ENCODE measurements at regions not wholly inside any gene's neighbourhood (a gene's known extent, or its start where the extent isn't known, plus 50 kb on each side); places are given as distances from the start of the nearest gene placed in this dataset.

DNA sequence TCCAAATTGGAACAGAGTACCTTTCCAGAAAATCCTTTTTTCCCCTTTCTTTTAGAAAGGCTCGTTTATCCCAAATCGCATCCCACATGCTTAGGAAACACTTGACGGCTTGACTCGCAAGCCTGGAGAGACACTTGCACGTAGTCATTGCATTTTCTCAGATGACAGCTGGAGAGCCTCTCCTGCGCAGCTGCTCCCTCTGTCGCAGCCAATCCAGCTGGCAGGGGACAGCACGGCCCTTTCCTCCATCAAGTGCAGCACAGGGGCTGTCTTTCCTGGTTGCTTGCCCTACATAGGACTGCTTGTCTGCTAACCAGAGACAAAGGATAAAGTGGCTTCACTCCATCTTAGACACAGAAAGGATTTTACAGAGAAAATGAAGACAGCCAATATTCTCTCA is 77.6 kb upstream of the RGS17 start:
- Histone ChIP-seq H3K9me3 (no peaks in the 10 kb centered on the region), H3K4me1 (ENCODE audit: control insufficient read depth in 1 of 2, extremely low read depth in 1 of 2, insufficient read depth in 2 of 2, low read length in 2 of 2) (peaks cover 0 to 12% of the 10 kb centered on the region in 2 experiments), H3K27me3 (replicated peaks in 1 of 2; ENCODE audit: control insufficient read depth in 2 of 2, extremely low read depth in 1 of 2, insufficient read depth in 2 of 2, low read length in 1 of 2) (no peaks in the 10 kb centered on the region), H3K36me3 (ENCODE audit: control insufficient read depth in 2 of 2, extremely low read depth in 1 of 2, insufficient read depth in 1 of 2, low read length in 1 of 2) (no peaks in the 10 kb centered on the region), H3K4me3 (ENCODE audit: control insufficient read depth in 1 of 2, extremely low read depth in 1 of 2, low read length in 1 of 2) (no peak overlapping the region), H3K27ac (ENCODE audit: low read length) (no peak overlapping the region)
- peaks cover 4 to 12% (median 6%) of the 10 kb centered on the region in 3 donors for H3K4me1 Mint-ChIP-seq
- H3K27me3 Mint-ChIP-seq, result no peaks in the 10 kb centered on the region
- H3K9me3 Mint-ChIP-seq, result no peaks in the 10 kb centered on the region
- ChIA-PET POLR2A (no interaction called here), CTCF (no interaction called here)
- ATAC-seq (replicated peaks in 1 of 4) (no peak), DNase-seq (no peak)
- 90% methylated on average over 8 of the region's 8 CpGs for WGBS (ENCODE audit: insufficient coverage)
- H3K36me3 Mint-ChIP-seq, result no peaks in the 10 kb centered on the region
- no peak overlapping the region for H3K4me3 Mint-ChIP-seq
- no peak overlapping the region for H3K27ac Mint-ChIP-seq

GRCh38 chr6:153207617-153208016 is 76.5 kb upstream of the RGS17 start:
- Histone ChIP-seq H3K27me3 (replicated peaks in 1 of 2; ENCODE audit: control insufficient read depth in 2 of 2, extremely low read depth in 1 of 2, insufficient read depth in 2 of 2, low read length in 1 of 2) (no peaks in the 10 kb centered on the region), H3K27ac (ENCODE audit: low read length) (no peak overlapping the region), H3K4me3 (ENCODE audit: control insufficient read depth in 1 of 2, extremely low read depth in 1 of 2, low read length in 1 of 2) (no peak overlapping the region), H3K4me1 (ENCODE audit: control insufficient read depth in 1 of 2, extremely low read depth in 1 of 2, insufficient read depth in 2 of 2, low read length in 2 of 2) (peaks cover 0 to 12% of the 10 kb centered on the region in 2 experiments), H3K36me3 (ENCODE audit: control insufficient read depth in 2 of 2, extremely low read depth in 1 of 2, insufficient read depth in 1 of 2, low read length in 1 of 2) (no peaks in the 10 kb centered on the region), H3K9me3 (no peaks in the 10 kb centered on the region)
- no peaks in the 10 kb centered on the region for H3K27me3 Mint-ChIP-seq
- no CpG with 5 or more reads among the region's 1 CpG for WGBS (ENCODE audit: insufficient coverage)
- DNase-seq (no peak), ATAC-seq (replicated peaks in 1 of 4) (no peak)
- no peaks in the 10 kb centered on the region for H3K36me3 Mint-ChIP-seq
- no peak overlapping the region for H3K4me3 Mint-ChIP-seq
- POLR2A ChIA-PET, result no interaction called here
- peaks cover 4 to 12% (median 6%) of the 10 kb centered on the region in 3 donors for H3K4me1 Mint-ChIP-seq
- no peak overlapping the region for H3K27ac Mint-ChIP-seq
- no peaks in the 10 kb centered on the region for H3K9me3 Mint-ChIP-seq
- CTCF ChIA-PET, result no interaction called here

GRCh38 chr6:153207006-153207405 is 75.9 kb upstream of the RGS17 start:
- Mint-ChIP-seq H3K9me3 (no peaks in the 10 kb centered on the region), H3K4me3 (no peak overlapping the region), H3K27me3 (no peaks in the 10 kb centered on the region), H3K36me3 (no peaks in the 10 kb centered on the region), H3K4me1 (peaks cover 4 to 12% (median 6%) of the 10 kb centered on the region in 3 donors), H3K27ac (no peak overlapping the region)
- Histone ChIP-seq H3K27ac (ENCODE audit: low read length) (no peak overlapping the region), H3K27me3 (replicated peaks in 1 of 2; ENCODE audit: control insufficient read depth in 2 of 2, extremely low read depth in 1 of 2, insufficient read depth in 2 of 2, low read length in 1 of 2) (no peaks in the 10 kb centered on the region), H3K4me3 (ENCODE audit: control insufficient read depth in 1 of 2, extremely low read depth in 1 of 2, low read length in 1 of 2) (no peak overlapping the region), H3K4me1 (ENCODE audit: control insufficient read depth in 1 of 2, extremely low read depth in 1 of 2, insufficient read depth in 2 of 2, low read length in 2 of 2) (peaks cover 0 to 12% of the 10 kb centered on the region in 2 experiments), H3K9me3 (no peaks in the 10 kb centered on the region), H3K36me3 (ENCODE audit: control insufficient read depth in 2 of 2, extremely low read depth in 1 of 2, insufficient read depth in 1 of 2, low read length in 1 of 2) (no peaks in the 10 kb centered on the region)
- WGBS (ENCODE audit: insufficient coverage), result 45% methylated on average over 2 of the region's 2 CpGs
- ATAC-seq (replicated peaks in 1 of 4), result no peak
- no peak for DNase-seq
- POLR2A ChIA-PET, result no interaction called here
- CTCF ChIA-PET, result no interaction called here

- H3K4me1 Mint-ChIP-seq, result no peaks in the 10 kb centered on the region
- no peak overlapping the region for H3K27ac ChIP-seq (ENCODE audit: low read length)
- no peaks in the 10 kb centered on the region for H3K36me3 ChIP-seq (ENCODE audit: control insufficient read depth in 2 of 2, extremely low read depth in 1 of 2, insufficient read depth in 1 of 2, low read length in 1 of 2)
- CTCF ChIA-PET, result no interaction called here
- POLR2A ChIA-PET, result no interaction called here
- WGBS (ENCODE audit: insufficient coverage), result 78% methylated on average over 3 of the region's 6 CpGs
- no peak overlapping the region for H3K4me3 ChIP-seq (ENCODE audit: control insufficient read depth in 1 of 2, extremely low read depth in 1 of 2, low read length in 1 of 2)
- DNase-seq (no peak), ATAC-seq (replicated peaks in 1 of 4) (no peak)
- no peaks in the 10 kb centered on the region for H3K27me3 ChIP-seq (replicated peaks in 1 of 2; ENCODE audit: control insufficient read depth in 2 of 2, extremely low read depth in 1 of 2, insufficient read depth in 2 of 2, low read length in 1 of 2)
- no peaks in the 10 kb centered on the region for H3K4me1 ChIP-seq (ENCODE audit: control insufficient read depth in 1 of 2, extremely low read depth in 1 of 2, insufficient read depth in 2 of 2, low read length in 2 of 2)
- H3K27ac Mint-ChIP-seq, result no peak overlapping the region
- no peaks in the 10 kb centered on the region for H3K36me3 Mint-ChIP-seq
- no peaks in the 10 kb centered on the region for H3K9me3 ChIP-seq
- H3K27me3 Mint-ChIP-seq, result no peaks in the 10 kb centered on the region
- H3K4me3 Mint-ChIP-seq, result no peak overlapping the region
- H3K9me3 Mint-ChIP-seq, result peaks cover 0 to 6% (median 0%) of the 10 kb centered on the region in 3 donors
These were observed 62.1 kb upstream of the RGS17 start for GRCh38 chr6:153192943-153193885.

DNA sequence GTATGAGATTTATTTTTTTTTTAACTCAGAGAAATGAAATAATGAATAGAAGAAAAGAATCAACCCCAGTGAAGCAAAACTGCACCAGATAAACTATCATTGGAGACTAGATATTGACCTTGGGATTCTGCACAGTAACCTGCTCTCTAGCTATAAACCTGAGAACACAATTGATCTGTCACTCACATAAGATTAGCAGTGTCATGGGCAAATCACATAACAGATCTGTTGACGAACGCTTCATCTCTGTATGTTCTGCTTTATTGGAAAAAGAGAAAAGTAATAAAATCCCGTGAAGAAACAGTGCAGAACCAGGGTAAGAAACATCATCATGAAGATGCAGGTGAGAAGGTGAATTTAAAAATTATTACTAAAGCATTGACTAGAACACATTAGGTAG is 52.8 kb upstream of the RGS17 start:
- no peaks in the 10 kb centered on the region for H3K36me3 ChIP-seq (ENCODE audit: control insufficient read depth in 2 of 2, extremely low read depth in 1 of 2, insufficient read depth in 1 of 2, low read length in 1 of 2)
- no peak overlapping the region for H3K4me3 ChIP-seq (ENCODE audit: control insufficient read depth in 1 of 2, extremely low read depth in 1 of 2, low read length in 1 of 2)
- no peak for DNase-seq
- peaks cover 0 to 12% (median 0%) of the 10 kb centered on the region in 3 donors for H3K9me3 Mint-ChIP-seq
- H3K4me1 Mint-ChIP-seq, result no peaks in the 10 kb centered on the region
- H3K27me3 Mint-ChIP-seq, result peaks cover 0 to 5% of the 10 kb centered on the region in 2 donors
- no peak overlapping the region for H3K27ac ChIP-seq (ENCODE audit: low read length)
- no peaks in the 10 kb centered on the region for H3K36me3 Mint-ChIP-seq
- no CpG with 5 or more reads among the region's 3 CpGs for WGBS (ENCODE audit: insufficient coverage)
- no peak overlapping the region for H3K4me3 Mint-ChIP-seq
- ChIA-PET POLR2A (interaction anchor here in 1 of 2 donors (0.6 kb wide), 1 partner anchor 8 kb away, joined by 11 read pairs; no protein-coding TSS in a partner anchor), CTCF (interaction anchor here in 1 of 2 donors (0.8 kb wide), 1 partner anchor 13 kb away, joined by 5 read pairs; no protein-coding TSS in a partner anchor)
- ATAC-seq (replicated peaks in 1 of 4), result no peak
- no peak overlapping the region for H3K27ac Mint-ChIP-seq
- no peaks in the 10 kb centered on the region for H3K9me3 ChIP-seq
- H3K27me3 ChIP-seq (replicated peaks in 1 of 2; ENCODE audit: control insufficient read depth in 2 of 2, extremely low read depth in 1 of 2, insufficient read depth in 2 of 2, low read length in 1 of 2), result no peaks in the 10 kb centered on the region
- H3K4me1 ChIP-seq (ENCODE audit: control insufficient read depth in 1 of 2, extremely low read depth in 1 of 2, insufficient read depth in 2 of 2, low read length in 2 of 2), result no peaks in the 10 kb centered on the region
